HG03060 (cell line): ENCODE measurements at regions not wholly inside any gene's neighbourhood (a gene's known extent, or its start where the extent isn't known, plus 50 kb on each side); places are given as distances from the start of the nearest gene placed in this dataset.

Experiments
- ATAC-seq: cut with Tn5 transposase; IDR thresholded peaks from one replicate; pipeline ENCODE4 v1.9.1; 2021; ENCODE audit warnings: low read depth, moderate number of reproducible peaks; ENCODE audit not compliant: unreplicated experiment

- no peak for ATAC-seq
Measured at GRCh38 chr12:124490584-124491305, 76.7 kb downstream of the NCOR2 start.

- no peak for ATAC-seq
Measured at GRCh38 chr12:124489915-124490583, 77.4 kb downstream of the NCOR2 start.

GRCh38 chr12:124489220-124489619, 78.2 kb downstream of the NCOR2 start:
- ATAC-seq = no peak

- no peak for ATAC-seq
Measured at GRCh38 chr12:124488520-124488919, 78.9 kb downstream of the NCOR2 start.

- ATAC-seq = no peak
Measured at GRCh38 chr12:124487834-124488165, 79.6 kb downstream of the NCOR2 start.

- ATAC-seq = no peak
Measured at GRCh38 chr12:124487066-124487833, 80.2 kb downstream of the NCOR2 start.

GRCh38 chr12:124486346-124486963, 81.0 kb downstream of the NCOR2 start:
- no peak for ATAC-seq

- no peak for ATAC-seq
Measured at GRCh38 chr12:124485371-124485770, 82.0 kb downstream of the NCOR2 start.

GRCh38 chr12:124484526-124484953, 82.9 kb downstream of the NCOR2 start:
- no peak for ATAC-seq

GRCh38 chr12:124484067-124484466, 83.3 kb downstream of the NCOR2 start:
- no peak for ATAC-seq

- ATAC-seq = no peak
Measured at GRCh38 chr12:124482901-124483799, 84.3 kb downstream of the NCOR2 start.

GRCh38 chr12:124482567-124482893, 84.9 kb downstream of the NCOR2 start:
- ATAC-seq = no peak

- no peak for ATAC-seq
Measured at GRCh38 chr12:124481772-124482566, 85.4 kb downstream of the NCOR2 start.

- ATAC-seq = no peak
Measured at GRCh38 chr12:124481257-124481750, 86.1 kb downstream of the NCOR2 start.

- ATAC-seq = peak; percentile 71
Measured at GRCh38 chr12:124480469-124481256, 86.7 kb downstream of the NCOR2 start.

- ATAC-seq = peak; percentile 31
Measured at GRCh38 chr12:124479680-124480468, 87.5 kb downstream of the NCOR2 start.

- no peak for ATAC-seq
Measured at GRCh38 chr12:124478985-124479645, 88.3 kb downstream of the NCOR2 start.
